ENCODE measurements at regions not wholly inside any gene's neighbourhood (a gene's known extent, or its start where the extent isn't known, plus 50 kb on each side); places are given as distances from the start of the nearest gene placed in this dataset.

GRCh38 chr18:28791101-28791500 is 614.2 kb upstream of the CDH2 start:
- Histone ChIP-seq H3K4me1 (ENCODE audit: insufficient read depth, low read length, poor library complexity, severe bottlenecking) (peaks cover 53% of the 10 kb centered on the region), H3K27me3 (replicated peaks; ENCODE audit: insufficient read depth, low read depth, low read length, poor library complexity) (no peaks in the 10 kb centered on the region)
- CTCF ChIA-PET: no interaction called here

GRCh38 chr18:28789502-28789901 is 612.6 kb upstream of the CDH2 start:
- ChIA-PET POLR2A (ENCODE audit: low non-redundant PET) (no interaction called here), CTCF (no interaction called here)
- DNase-seq (ENCODE audit: low spot score): peak; percentile 44
- Histone ChIP-seq H3K9me3 (ENCODE audit: low read depth, low read length, poor library complexity, severe bottlenecking) (no peaks in the 10 kb centered on the region), H3K27me3 (replicated peaks; ENCODE audit: insufficient read depth, low read depth, low read length, poor library complexity) (no peaks in the 10 kb centered on the region), H3K4me1 (ENCODE audit: insufficient read depth, low read length, poor library complexity, severe bottlenecking) (peaks cover 53% of the 10 kb centered on the region), H3K36me3 (ENCODE audit: insufficient read depth, low read length, poor library complexity, severe bottlenecking) (no peaks in the 10 kb centered on the region), H3K4me3 (ENCODE audit: low read depth, low read length, poor library complexity, severe bottlenecking) (no peak overlapping the region), H3K27ac (ENCODE audit: low read depth, low read length, poor library complexity, severe bottlenecking) (no peak overlapping the region)
- TF ChIP-seq EZH2 (IDR thresholded peaks at IDR 0.05; ENCODE audit: borderline replicate concordance, low read depth, low read length, poor library complexity, severe bottlenecking): no peak
- TF ChIP-seq CTCF (conservative IDR thresholded peaks at IDR 0.05; ENCODE audit: low read depth, low read length): no peak
- intact Hi-C loops (cut with micrococcal nuclease; ENCODE audit: unreplicated experiment): no loop called here
- BruUV-seq (replicated peaks): no TSS peak

More at GRCh38 chr18:28791101-28791500, 614.2 kb upstream of the CDH2 start:
- Histone ChIP-seq H3K4me3 (ENCODE audit: low read depth, low read length, poor library complexity, severe bottlenecking) (no peak overlapping the region), H3K36me3 (ENCODE audit: insufficient read depth, low read length, poor library complexity, severe bottlenecking) (no peaks in the 10 kb centered on the region), H3K27ac (ENCODE audit: low read depth, low read length, poor library complexity, severe bottlenecking) (no peak overlapping the region), H3K9me3 (ENCODE audit: low read depth, low read length, poor library complexity, severe bottlenecking) (no peaks in the 10 kb centered on the region)
- TF ChIP-seq CTCF (conservative IDR thresholded peaks at IDR 0.05; ENCODE audit: low read depth, low read length) (no peak), EZH2 (IDR thresholded peaks at IDR 0.05; ENCODE audit: borderline replicate concordance, low read depth, low read length, poor library complexity, severe bottlenecking) (no peak)
- POLR2A ChIA-PET (ENCODE audit: low non-redundant PET): interaction anchor here (0.9 kb wide), 1 partner anchor 18 kb away, joined by 6 read pairs; no protein-coding TSS in a partner anchor
- DNase-seq (ENCODE audit: low spot score): no peak
- BruUV-seq (replicated peaks): no TSS peak
- intact Hi-C loops (cut with micrococcal nuclease; ENCODE audit: unreplicated experiment): no loop called here

GRCh38 chr18:28786926-28787325 is 610.0 kb upstream of the CDH2 start:
- no peak for DNase-seq (ENCODE audit: low spot score)
- Histone ChIP-seq H3K4me1 (ENCODE audit: insufficient read depth, low read length, poor library complexity, severe bottlenecking) (peaks cover 61% of the 10 kb centered on the region), H3K27me3 (replicated peaks; ENCODE audit: insufficient read depth, low read depth, low read length, poor library complexity) (no peaks in the 10 kb centered on the region), H3K4me3 (ENCODE audit: low read depth, low read length, poor library complexity, severe bottlenecking) (no peak overlapping the region), H3K9me3 (ENCODE audit: low read depth, low read length, poor library complexity, severe bottlenecking) (no peaks in the 10 kb centered on the region), H3K27ac (ENCODE audit: low read depth, low read length, poor library complexity, severe bottlenecking) (no peak overlapping the region), H3K36me3 (ENCODE audit: insufficient read depth, low read length, poor library complexity, severe bottlenecking) (no peaks in the 10 kb centered on the region)
- TF ChIP-seq CTCF (conservative IDR thresholded peaks at IDR 0.05; ENCODE audit: low read depth, low read length) (no peak), EZH2 (IDR thresholded peaks at IDR 0.05; ENCODE audit: borderline replicate concordance, low read depth, low read length, poor library complexity, severe bottlenecking) (no peak)
- intact Hi-C loops (cut with micrococcal nuclease; ENCODE audit: unreplicated experiment): no loop called here
- ChIA-PET CTCF (no interaction called here), POLR2A (ENCODE audit: low non-redundant PET) (interaction anchor here (0.8 kb wide), 1 partner anchor 73 kb away, joined by 3 read pairs; no protein-coding TSS in a partner anchor)
- no TSS peak for BruUV-seq (replicated peaks)

All from A673 (cell line).